ENCODE measurements at regions not wholly inside any gene's neighbourhood (a gene's known extent, or its start where the extent isn't known, plus 50 kb on each side); places are given as distances from the start of the nearest gene placed in this dataset.

DNA sequence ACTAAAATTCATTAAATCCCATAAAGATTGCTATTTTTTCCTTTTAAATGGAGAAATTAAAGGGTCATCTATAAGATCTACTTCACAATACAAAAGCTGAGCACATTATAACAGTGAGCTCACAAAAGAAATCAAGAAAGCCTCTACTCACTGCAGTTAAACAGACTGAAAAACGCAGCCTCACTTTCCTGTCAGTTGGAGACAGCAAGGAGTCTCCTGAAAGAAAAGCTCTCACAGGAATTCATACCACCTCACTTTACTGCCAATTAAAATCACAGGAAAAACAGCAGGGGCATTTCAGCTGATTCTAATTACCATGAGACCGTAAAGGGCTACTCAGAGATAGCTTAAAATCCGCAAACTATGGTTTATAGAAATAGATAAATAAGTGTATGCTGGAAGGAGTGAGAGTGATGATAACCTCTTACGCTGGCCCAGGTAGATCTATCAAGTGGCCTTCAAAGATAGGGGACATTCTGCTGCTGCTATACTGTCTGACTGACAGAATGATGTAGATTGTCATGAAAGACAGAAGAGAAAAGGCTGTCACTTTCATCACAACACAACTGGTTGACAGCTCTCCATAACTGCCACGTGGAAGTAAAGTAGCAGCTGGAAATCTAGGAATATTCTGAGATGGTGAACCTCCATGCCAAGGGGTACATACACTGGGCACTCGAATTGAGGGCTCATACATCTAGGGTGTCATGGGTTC is 1333.7 kb upstream of the DIAPH2 start (continued):
- TF ChIP-seq, protein P1, sequence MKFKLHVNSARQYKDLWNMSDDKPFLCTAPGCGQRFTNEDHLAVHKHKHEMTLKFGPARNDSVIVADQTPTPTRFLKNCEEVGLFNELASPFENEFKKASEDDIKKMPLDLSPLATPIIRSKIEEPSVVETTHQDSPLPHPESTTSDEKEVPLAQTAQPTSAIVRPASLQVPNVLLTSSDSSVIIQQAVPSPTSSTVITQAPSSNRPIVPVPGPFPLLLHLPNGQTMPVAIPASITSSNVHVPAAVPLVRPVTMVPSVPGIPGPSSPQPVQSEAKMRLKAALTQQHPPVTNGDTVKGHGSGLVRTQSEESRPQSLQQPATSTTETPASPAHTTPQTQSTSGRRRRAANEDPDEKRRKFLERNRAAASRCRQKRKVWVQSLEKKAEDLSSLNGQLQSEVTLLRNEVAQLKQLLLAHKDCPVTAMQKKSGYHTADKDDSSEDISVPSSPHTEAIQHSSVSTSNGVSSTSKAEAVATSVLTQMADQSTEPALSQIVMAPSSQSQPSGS (IDR thresholded peaks at IDR 0.05; ENCODE audit: low read length), result no peak

Measured in H1 (cell line).